DMS53 treated with DMSO at 0.1 percent for 48 hours (cell line): ENCODE measurements at regions not wholly inside any gene's neighbourhood (a gene's known extent, or its start where the extent isn't known, plus 50 kb on each side); places are given as distances from the start of the nearest gene placed in this dataset.

Source experiments
- DNase-seq: peaks from one replicate; lab custom pipeline; 2025; ENCODE audit not compliant: unreplicated experiment; lab: John Stamatoyannopoulos, UW

DNA sequence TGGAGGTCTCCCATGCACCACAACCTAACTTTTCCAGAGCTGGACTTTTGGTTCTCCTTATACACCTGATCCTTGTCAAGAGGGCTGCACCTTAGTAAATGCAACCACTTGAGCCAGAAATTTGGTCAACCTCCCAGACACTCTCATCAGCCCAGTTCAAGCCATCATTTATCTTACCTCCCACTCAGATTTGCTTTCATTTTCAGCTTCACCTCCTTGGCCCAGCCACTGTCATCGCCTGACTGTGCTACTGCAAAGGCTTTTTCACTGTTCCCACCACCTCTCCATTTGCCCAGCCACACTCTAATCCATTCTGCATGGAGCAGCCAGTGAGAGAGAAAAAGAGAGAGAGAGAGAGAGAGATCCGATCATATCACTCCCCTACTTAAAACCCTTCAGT lies 112.4 kb upstream of the DDX18 start:
- no peak for DNase-seq

DNA sequence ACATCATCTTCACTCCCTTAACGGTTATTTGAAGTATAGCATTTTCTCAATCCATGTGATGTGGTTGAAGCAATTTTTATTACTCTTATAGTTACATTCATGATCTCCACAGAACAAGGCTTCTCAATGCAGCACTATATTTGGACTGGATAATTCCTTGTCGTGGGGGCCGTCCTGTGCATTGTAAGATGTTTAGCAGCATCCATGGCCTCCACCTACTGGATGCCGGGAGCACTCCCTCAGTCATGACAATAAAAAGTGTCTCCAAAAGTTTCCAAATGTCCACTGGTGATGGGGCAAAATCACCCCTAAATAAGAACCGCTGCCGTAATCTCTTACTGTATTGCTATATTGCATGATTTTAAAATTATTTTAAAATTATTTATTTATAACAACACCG lies 110.6 kb upstream of the DDX18 start:
- DNase-seq, result no peak

DNA sequence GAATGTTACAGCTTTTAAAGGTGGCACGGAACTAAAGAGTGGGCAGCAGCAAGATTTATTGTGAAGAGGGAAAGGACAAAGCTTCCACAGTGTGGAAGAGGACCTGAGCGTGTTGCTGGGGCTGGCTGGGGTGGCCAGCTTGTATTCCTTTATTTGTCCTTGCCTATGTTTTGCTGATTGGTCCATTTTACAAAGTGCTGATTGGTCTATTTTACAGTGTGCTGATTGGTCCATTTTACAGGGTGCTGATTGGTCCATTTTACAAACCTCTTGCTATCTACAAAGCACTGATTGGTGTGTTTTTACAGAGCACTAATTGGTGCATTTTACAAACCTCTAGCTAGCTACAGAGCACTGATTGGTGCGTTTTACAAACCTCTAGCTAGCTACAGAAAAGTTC lies 109.7 kb upstream of the DDX18 start:
- DNase-seq, result no peak

DNA sequence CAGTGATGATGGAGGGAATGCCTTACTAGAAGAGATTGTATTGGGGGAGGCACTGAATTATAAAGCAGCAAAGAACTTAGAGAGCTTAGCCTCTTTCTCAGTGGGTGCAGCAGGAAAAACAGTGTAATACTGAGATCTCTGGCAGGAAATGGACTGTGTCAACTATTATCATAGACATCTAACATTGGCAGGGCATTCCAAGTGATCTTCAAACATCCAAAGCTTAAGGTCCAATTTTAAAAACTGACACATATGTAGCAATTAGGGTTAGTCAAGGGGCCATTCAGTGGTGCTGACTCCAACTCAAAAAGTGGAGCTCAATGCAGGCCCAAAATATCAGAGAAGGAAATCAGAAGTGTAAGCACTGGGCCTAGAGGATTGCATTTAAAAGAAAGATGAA lies 106.6 kb upstream of the DDX18 start:
- no peak for DNase-seq

DNA sequence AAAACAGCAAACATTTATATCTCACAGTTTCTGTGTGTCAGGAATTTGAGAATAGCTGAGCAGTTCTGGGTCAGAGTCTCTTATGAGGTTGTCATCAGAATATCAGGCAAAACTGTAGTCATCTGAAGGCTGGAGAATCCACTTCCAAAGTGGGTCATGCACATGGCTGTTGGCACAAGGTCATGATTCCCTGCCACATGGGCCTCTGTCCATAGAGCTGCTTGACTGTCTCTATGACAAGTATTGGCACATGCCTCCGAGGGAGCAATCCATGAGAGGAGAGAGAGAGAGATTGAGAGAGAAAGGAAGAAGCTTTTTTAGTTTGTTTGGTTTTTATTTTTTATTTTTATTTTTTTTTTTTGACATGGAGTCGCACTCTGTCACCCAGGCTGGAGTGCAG lies 101.8 kb upstream of the DDX18 start:
- no peak for DNase-seq

DNA sequence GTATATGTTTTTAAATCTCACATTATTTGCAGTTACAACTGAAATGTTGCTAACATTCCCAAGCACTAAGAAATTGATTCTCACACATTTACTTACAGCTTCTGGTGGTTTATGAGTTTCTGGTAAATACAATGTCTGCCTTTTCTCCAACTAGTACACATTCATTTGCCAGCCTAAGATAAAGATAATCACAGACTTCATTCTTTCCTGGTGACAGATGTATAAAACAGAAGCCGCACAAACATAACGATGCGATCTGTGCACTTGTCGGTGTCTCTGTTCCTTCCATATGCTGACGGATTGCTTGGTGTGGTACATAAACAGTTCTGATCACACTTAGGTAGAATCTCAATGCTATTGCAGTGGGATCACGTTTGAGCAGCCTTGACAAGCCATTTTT lies 100.4 kb upstream of the DDX18 start:
- no peak for DNase-seq

DNA sequence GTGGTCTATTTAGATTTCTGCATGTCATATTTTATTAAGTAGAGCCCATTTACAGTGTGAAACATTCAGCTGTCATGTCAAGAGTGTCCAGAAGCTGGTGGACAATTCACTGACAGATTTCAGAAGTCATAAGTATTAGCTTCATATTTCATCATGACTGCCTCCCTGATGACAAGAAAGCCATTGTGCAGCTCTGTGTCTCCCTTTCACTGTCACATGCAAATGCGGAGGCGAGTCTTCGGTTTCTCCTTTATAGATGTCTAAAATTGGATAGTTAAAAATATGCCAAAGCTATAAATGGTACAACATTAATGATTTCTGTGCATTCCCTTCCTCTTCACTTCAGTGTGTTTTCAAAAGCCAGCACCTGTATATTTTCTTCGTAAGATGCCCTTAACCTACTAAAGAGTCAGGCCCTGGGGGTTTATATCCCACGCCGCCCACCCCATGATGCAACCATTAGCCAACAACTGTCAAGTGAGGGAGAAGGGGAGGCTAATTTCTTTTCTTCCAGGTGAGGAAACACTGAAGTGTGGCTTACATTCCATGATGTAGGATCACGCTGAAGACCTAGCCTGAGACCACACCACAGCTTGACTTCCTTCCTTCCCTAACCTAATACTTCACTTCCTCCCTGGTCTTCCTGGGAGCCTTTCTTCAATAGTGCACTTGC lies 99.6 kb upstream of the DDX18 start:
- no peak for DNase-seq

DNA sequence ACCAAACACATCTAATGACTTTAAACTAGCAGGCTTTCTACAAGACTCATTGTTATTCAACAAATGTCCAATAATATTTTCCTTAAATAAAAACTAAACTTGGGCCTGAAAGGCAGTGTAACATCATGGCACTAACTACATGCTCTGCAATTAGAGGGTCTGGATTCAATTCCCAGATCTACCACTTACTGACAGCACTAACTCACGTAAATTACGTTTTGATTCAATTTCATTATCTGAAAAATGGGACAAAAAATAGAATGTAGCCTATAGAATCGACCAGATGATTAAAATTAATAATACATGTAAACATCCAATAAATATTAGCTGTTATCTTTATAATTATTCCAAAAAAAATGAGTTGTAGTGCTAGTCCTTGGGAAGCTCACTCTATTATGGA lies 98.0 kb upstream of the DDX18 start:
- no peak for DNase-seq

DNA sequence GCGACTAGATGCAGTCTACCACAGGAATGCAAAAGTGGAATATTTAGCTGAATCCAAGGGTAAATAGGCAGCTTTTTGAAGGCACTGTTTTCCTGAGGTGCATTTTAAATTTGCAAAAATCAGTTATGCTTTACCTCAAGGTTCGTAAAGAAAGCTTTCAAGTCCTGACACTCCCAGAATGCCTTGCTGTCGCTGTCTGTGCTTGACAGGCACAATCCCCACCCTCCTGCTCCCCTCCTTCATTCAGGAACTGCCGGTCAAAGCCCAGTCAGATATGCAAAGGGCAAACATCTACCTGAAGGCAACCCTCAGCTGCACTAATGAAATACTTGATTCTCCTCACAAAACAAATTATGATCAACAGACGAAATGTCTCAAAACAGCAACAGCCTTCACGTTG lies 97.4 kb upstream of the DDX18 start:
- DNase-seq, result no peak

DNA sequence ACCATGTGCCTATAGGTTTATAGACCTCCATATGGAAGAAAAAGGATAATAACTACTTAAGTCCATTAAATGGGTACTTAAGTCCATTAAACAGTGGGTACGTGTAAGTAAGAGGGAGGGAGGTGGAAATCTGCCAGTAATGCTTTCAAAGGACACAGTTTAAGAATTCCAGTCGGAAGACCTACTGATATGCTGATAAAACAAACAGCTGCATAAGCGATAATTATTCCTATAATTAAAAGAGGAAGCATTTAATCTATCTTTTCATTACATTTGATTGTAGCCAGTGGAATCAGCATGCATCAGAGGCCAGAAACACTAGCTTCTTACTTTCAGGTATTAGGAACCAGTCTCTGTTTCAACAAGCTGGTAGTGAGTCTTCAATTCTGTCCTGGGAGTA lies 96.4 kb upstream of the DDX18 start:
- no peak for DNase-seq

DNA sequence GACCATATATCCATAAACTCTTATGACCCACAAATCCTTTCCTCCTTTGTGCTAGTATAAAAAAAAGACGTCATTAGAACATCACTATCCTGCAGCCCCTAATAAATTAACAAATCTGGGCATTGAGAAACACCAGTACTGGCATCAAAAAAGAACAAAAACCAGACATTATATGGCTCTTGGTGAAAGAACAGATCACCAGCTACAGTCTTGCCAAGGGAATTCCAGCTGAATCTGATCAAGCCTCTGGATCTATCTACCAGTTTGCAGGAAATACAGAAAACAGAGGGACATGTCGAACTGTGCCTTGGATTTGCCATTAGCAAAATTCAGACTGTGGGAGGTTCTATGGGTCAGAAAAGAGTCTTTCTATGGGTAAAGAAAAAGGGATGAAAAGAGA lies 93.7 kb upstream of the DDX18 start:
- no peak for DNase-seq

DNA sequence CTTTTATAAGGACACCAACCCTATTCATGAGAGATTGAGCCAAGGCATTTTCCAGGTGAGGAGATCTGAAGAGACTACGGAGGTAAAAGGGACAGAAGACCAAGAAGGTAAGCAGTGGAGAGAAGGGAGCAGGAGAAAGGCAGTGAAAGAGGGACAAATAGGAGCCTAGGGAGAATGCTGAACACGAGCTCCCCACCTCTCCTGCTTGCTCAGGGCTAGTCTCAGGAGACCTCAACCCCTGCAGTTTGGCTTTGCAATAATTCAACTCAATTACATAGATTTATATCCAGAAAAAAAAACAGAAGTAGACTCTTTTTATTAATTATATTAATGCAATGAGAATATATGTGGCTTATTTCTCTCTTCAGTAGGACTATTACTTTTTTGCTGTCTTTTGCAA lies 91.0 kb upstream of the DDX18 start:
- no peak for DNase-seq

DNA sequence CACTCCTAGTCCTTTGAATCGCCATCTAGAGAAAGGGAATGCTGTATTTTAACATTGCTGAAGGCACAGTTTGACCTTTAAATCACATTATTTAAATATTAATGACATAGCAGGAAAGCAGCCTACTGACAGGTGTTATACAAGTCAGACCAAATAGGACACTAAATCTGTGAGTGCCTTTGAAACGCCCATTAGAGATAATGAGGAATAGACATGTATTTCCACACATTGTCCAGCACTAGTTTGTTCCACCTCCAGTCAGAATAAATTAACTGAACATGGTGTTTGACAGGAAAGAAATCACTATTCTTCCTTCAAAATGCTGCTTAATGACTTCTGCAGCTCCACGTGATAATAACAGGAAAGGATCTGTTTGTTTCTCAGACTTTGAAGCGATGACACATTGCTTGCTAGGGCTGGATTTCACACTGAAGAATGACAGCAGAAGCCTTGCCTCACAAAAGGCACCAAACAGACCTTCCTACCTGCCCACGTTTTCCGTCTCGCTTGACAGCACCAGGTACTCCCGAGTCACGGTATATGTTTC lies 90.5 kb upstream of the DDX18 start:
- no peak for DNase-seq

DNA sequence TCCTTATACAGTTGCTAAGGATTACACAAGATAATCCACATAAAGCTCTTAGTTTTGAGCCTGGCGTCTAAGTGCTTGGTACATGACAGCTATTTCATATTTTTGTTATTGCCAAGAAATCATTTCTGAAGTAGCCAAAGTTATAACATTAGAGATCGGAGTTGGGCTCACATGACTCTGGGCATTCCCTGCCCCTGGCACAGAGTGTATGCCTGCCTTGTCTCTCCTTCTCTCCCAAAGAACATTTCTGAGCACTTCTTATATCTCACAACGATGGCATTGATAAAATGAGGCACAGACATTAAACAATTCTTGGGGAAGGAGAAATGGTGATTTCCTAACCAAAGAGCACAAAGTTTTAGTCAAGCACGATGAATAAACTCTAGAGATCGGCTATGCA lies 87.7 kb upstream of the DDX18 start:
- no peak for DNase-seq

DNA sequence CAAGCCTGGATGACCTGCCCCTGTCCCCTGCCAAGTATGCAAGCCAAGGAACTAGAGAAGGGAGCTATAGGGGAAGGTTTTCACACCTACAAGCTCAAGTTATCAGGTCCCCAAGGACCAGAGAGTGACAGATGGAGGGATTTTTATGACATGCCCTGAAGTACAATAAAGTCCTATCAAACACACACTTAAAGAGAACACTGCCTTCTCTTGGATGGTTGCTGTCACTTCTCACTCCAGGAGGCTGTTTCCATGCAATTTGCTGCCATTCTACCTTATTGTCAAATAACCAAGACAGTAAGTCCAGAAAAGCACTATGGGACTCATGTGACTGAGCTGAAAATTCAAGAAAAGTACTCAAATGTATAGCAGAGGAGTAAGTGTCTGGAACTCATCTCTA lies 76.6 kb upstream of the DDX18 start:
- no peak for DNase-seq

DNA sequence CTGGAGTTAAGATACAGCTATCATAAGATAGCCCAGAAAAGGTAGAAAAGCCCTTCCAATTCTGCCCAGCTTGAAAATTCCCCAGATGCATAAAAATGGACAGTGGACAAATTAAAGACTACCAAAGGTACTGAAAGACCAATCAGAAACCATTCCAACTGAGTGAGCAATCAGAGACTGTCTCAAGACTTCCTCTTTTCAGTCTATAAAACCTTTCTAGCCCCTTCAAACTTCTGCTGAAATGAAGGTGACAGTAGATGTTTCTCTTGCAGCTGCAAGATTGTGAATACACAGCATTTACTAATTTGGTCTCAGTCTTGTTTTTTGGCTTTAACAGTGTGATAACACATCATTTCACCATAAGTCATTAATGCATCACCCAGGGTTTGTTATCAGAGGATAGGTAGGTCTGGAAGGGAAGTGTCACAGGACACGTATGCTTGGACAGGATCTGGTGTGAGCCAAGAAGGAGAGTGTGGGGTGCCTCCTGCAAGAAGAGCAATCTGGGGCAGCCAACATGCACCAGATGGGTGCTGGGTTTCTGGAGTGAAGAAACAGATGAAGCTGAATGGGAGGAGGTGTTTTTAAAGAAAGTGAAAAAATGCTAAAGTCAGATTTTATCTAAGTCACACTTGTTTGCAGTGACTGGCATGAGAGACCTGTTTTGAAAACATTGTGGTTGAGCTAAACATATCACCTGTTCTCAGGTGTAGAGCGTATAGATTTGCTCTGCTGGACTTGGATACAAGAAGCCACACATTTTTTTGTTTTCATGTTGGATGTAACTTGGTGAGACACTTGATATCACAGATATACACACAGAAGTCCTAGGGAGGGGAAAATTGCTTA lies 75.3 kb upstream of the DDX18 start:
- DNase-seq, result no peak

DNA sequence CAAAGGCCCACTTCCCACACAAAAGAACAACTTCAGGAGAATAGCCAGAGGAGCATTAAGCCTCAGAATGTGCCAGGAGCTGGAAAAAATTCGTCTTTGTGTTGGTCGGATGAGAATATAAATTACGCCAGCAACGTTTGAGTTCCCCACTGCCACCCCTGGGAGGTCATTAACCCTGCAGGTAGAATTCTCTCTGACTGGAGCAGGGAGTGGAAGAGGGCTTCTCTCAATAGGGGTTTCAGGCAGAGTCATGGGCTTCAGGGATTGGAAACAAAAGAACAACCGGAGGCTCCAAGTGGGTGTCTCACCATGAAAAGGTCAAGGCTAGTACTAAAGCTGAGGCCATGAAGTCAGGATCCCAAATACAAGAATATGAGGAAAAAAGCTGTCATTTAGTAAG lies 69.0 kb upstream of the DDX18 start:
- no peak for DNase-seq

DNA sequence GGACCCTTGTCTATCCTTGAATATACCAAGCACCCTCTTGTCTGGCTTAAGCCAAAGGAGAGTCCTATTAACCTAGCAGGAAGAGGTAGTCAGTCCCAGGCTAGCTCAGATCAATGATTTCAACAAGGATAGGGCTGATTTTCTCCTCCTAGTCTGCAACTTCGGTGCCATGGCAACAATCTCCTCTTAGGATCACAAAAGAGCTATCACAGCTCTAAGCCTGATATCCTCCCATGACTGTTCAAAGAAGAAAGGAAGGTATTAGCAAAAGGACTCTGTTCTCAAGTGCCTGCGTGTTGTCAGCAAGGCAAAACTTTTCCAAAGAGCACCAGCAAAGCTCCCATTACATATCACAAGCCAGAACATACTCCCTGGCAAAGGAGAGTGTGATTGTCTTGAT lies 58.7 kb upstream of the DDX18 start:
- DNase-seq, result no peak

DNA sequence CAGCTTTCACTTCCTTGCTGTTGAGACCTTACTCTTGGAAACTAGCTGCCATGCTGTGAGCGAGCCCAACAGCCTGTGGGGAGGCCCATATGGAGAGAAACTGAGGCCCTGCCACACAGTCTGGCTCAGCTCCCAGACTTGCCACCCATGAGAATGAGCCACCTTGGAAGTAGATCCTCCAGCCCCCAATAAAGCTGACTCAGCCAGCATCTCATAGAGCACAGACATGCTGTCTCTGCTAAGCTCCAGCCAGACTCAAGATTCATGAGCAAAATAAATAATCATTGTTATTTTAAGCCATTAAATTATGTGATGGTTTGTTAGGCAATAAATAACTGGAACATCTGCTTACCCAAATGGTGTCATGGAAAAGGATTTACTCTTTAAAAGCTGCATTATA lies 53.6 kb upstream of the DDX18 start:
- no peak for DNase-seq

DNA sequence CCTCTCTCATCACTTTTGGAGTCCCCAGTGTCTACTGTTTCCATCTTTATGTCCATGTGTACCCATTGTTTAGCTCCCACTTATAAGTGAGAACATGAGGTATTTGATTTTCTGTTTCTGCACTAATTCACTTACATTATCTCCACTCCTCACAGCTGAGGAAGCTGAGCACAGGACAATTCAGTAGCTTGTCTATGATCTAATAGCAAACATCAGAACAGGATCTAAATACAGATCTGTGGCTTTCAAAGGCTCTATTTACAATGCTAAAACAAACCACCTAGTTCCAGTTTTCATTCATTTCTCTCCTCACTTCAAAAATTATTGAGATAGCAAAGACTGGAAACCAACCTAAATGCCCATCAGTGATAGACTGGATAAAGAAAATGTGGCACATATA lies 52.0 kb upstream of the DDX18 start:
- DNase-seq, result no peak

DNA sequence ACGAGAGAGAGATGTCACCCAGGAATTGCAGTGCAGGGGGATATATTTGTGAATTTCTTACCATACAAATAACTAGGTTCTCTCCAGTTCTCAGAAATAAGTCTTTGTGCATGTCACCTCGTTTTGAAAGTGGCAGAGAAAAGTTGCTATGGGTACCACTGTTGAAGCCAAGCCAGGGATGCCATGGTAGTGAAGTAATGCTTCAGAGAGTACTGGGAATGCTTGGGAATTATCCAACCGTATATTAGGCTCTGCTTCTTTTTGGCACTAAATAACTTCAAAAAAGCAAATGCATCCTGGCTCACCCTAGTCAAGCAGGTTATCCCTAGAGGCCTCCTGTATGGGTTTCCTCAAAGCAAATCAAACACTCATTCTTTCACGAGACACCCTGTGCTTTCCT lies 50.7 kb upstream of the DDX18 start:
- no peak for DNase-seq
